Spleen (tissue), 7 donors: ENCODE measurements at regions not wholly inside any gene's neighbourhood (a gene's known extent, or its start where the extent isn't known, plus 50 kb on each side); places are given as distances from the start of the nearest gene placed in this dataset.

Experiments used
- CTCF ChIP-seq, 11 experiments: fragments of 200-600 bp in 7 of 11; fragments of 450-650 bp in 4 of 11; sonication (generic) in 4 of 11; IDR thresholded peaks in 8 of 11; conservative IDR thresholded peaks in 3 of 11; 1 replicate in 7 of 11; 2 replicates in 4 of 11; pipeline versions ENCODE4 v1.4.0 to v1.8.0; 2016 to 2021; ENCODE audit warnings: antibody characterized with exemption in 11 of 11, inconsistent platforms in 4 of 11, mild to moderate bottlenecking in 1 of 11
- POLR2A ChIP-seq, 3 donors: fragments of 450-650 bp; IDR thresholded peaks; one replicate each; pipeline ENCODE4 v1.5.1; 2017; ENCODE audit warnings: antibody characterized with exemption in 3 of 3, mild to moderate bottlenecking in 1 of 3
- POLR2AphosphoS5 ChIP-seq, 3 donors: sonication (generic); formaldehyde crosslinking; IDR thresholded peaks; one replicate each; pipeline ENCODE4 v1.5.1; 2017; ENCODE audit warnings: antibody characterized with exemption in 3 of 3
- donor health status: DM: no; HTN: no; CAD: no; lungs with moderate emphysema.
- donor health status: DM: no; HTN: no; CAD: no.
- donor health status: DM: no; HTN: no; CAD: no.

GRCh38 chr19:31718898-31719297 lies 369.7 kb upstream of the TSHZ3 start:
- no peak for TF ChIP-seq CTCF (IDR thresholded peaks at IDR 0.05 in 8 of 11, conservative IDR thresholded peaks at IDR 0.05 in 3 of 11)
- no peak for TF ChIP-seq POLR2A (IDR thresholded peaks at IDR 0.05)
- no peak for TF ChIP-seq POLR2AphosphoS5 (IDR thresholded peaks at IDR 0.05)
